IPS-18c (cell line): ENCODE measurements at regions not wholly inside any gene's neighbourhood (a gene's known extent, or its start where the extent isn't known, plus 50 kb on each side); places are given as distances from the start of the nearest gene placed in this dataset.

Experiments
- H3K4me3 ChIP-seq: 2 replicates; pipeline ENCODE4 v1.7.0; 2013; ENCODE audit warnings: low read depth, mild to moderate bottlenecking, low read length, moderate library complexity; ENCODE audit not compliant: insufficient read depth
- H3K9me3 ChIP-seq: one replicate; pipeline ENCODE4 v1.6.1; 2013; ENCODE audit warnings: mild to moderate bottlenecking, low read length, moderate library complexity; ENCODE audit not compliant: control insufficient read depth, insufficient read depth

- H3K9me3 ChIP-seq = no peaks in the 10 kb centered on the region
Observed at GRCh38 chr14:104388011-104388521, 191.5 kb upstream of the C14orf180 start.

DNA sequence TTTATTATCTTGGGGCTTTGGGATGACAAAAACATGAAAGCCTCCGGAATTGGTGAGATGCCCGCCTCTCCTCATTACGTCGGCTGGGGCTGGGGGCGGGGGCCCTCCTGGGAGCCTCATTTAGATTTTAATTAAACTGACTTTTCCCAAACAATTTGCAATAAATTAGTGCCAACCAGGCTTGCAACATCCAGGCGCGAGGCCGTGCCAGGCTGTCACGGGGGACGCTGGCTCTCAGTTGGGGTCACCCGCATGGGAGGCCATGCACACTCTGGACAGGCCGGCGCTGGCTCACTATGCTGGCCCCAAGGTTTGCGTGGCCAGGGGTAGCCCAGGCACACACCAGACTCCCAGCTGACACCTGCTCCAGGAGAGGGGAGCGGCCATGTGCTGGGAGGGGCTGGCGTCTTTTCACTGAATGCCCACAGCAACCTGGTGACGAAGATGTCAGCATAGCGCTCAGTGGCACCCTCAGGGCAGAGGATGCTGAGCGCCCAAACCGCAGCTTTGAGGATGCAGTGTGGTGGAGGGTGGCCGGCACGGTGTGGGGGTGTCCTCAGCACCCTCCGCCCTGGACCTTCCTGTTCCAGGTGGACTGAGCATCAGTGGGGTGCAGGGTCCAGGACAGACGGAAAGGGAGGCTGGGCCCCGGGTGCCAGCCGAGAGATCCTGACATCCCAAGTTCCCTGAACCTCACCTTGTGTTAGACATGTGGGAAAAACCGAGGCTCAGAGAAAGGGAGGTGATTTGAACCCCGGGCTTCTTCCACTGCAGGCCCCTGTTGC is 190.8 kb upstream of the C14orf180 start:
- no peaks in the 10 kb centered on the region for H3K9me3 ChIP-seq
- no peak overlapping the region for H3K4me3 ChIP-seq

More at GRCh38 chr14:104388011-104388521, 191.5 kb upstream of the C14orf180 start:
- no peak overlapping the region for H3K4me3 ChIP-seq

GRCh38 chr14:104389326-104390220 is 190.0 kb upstream of the C14orf180 start:
- Histone ChIP-seq H3K9me3 (no peaks in the 10 kb centered on the region), H3K4me3 (no peak overlapping the region)

- no peaks in the 10 kb centered on the region for H3K9me3 ChIP-seq
Observed at GRCh38 chr14:104390221-104390931, 189.2 kb upstream of the C14orf180 start.

GRCh38 chr14:104390941-104391901 is 188.3 kb upstream of the C14orf180 start:
- no peak overlapping the region for H3K4me3 ChIP-seq

More at GRCh38 chr14:104390221-104390931, 189.2 kb upstream of the C14orf180 start:
- H3K4me3 ChIP-seq = no peak overlapping the region

GRCh38 chr14:104392001-104392395 is 187.6 kb upstream of the C14orf180 start:
- H3K9me3 ChIP-seq = peaks cover 2% of the 10 kb centered on the region

More at GRCh38 chr14:104390941-104391901, 188.3 kb upstream of the C14orf180 start:
- H3K9me3 ChIP-seq = no peaks in the 10 kb centered on the region

GRCh38 chr14:104392396-104393198 is 187.0 kb upstream of the C14orf180 start:
- peaks cover 2% of the 10 kb centered on the region for H3K9me3 ChIP-seq
- H3K4me3 ChIP-seq = no peak overlapping the region

More at GRCh38 chr14:104392001-104392395, 187.6 kb upstream of the C14orf180 start:
- no peak overlapping the region for H3K4me3 ChIP-seq

DNA sequence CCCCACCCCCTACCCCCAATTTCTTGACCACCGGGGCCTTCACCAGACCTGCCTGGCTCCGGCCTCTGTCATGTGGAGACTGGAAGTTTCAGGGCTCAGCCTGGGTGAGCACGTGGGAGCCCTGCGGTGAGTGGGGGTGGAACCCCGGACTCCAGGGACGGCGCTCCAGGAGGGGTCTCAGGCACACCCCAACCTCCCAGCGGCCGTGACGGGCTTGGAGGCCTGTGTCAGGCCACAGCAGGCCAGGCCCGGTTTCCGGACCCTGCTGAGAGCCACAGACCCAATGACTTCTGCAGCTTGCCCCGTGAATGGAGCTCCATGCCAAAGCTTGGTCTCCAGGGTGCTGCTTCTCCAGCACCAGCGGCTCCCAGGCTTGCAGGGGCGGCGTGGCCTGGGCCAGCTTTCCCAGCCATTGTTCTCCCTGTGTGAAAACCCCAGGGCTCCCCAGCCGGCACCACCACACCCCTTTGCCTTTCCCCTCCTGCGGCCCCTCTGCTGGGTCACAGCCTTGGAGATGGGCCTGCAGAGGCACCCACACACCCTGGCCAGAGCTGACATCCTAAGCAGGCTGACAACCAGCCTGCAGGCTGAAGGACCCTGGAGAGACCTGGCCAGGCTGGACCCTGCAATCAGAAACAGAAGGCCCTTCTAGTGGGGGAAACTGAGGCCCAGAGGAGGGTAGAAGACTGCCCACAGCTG is 186.2 kb upstream of the C14orf180 start:
- Histone ChIP-seq H3K4me3 (no peak overlapping the region), H3K9me3 (peaks cover 2% of the 10 kb centered on the region)

DNA sequence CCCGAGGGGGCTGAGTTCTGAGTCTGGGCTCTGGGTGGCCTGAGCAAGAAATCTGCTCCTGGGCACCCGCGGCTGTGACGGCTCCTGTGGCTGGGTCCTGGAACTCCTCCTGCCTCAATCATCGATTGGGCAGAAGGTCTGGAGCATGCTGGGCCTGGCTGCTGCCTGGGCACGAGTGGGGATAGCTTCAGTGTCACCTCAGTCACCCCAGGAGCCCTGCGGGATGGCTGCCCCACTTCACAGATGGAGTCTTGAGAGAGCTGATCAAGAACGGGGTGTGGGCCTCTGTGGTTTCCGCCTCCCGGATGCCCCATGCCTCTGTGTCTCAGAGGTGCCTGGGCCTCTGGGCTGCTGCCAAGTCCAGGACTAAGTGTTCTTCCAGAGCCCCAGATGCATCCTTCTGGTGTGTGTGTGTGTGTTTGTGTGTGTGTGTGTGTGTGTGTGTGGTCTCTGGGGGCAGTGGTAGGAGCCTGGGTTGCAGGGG is 185.6 kb upstream of the C14orf180 start:
- H3K9me3 ChIP-seq = peaks cover 2% of the 10 kb centered on the region
- no peak overlapping the region for H3K4me3 ChIP-seq

DNA sequence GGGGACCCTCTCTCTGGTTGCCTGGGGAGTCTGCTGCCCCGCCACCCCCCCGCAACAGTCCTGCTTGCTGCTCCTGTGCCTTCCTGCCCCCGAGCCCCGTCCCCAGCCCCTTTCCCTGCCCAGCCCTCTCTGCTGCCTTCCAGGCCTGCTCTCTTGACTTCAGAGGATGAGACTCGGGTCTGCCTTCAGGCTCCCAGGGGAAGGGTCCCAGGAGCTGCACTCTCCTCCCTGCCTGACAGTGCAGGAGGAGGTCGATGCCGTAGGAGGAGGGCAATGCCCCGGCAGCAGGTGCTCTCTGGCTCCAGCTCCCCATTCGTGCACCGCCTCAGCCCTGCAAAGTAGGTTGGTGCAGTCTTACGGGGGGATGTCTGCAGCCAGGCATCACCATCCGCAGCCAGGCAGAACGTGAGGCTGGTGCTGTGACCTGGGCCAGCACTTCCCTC is 185.1 kb upstream of the C14orf180 start:
- H3K4me3 ChIP-seq = no peak overlapping the region
- H3K9me3 ChIP-seq = peaks cover 2% of the 10 kb centered on the region

- H3K9me3 ChIP-seq = peaks cover 2% of the 10 kb centered on the region
- no peak overlapping the region for H3K4me3 ChIP-seq
Observed at GRCh38 chr14:104395276-104395675, 184.3 kb upstream of the C14orf180 start.

GRCh38 chr14:104395941-104396681 is 183.5 kb upstream of the C14orf180 start:
- peaks cover 2% of the 10 kb centered on the region for H3K9me3 ChIP-seq
- no peak overlapping the region for H3K4me3 ChIP-seq

DNA sequence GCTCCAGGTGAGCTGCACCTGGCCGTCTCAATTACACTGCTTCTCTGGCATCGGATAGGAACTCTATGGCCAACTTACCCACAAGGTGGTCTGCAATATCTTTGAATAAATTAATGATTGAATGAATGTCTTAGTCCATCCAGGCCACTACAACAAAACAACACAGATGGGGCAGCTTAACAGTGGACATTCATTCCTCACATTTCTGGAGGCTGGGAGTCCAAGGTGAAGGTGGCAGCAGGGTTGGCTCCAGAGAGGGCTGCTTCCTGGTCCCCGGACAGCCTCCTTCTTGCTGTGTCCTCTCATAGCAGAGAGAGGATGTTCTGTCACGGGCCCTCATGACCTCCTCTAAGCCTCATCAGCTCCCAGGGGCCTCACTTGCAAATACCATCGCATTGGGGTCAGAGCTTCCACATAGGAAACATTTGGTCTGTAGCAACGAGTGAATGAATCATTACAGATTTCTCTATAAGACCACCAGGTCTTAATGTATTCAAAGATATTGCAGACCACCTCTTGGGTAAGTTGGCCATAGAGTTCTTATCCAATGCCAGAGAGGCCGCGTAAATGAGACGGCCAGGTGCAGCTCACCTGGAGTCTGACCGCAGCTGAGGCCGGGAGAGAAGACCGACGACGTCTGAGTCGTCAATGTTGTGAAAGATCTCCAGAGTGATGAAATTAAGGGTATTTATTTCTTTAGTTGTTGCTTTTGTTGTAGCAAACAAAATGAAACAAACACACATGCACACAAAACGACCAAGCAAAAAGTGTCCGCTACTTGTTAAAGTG is 182.7 kb upstream of the C14orf180 start:
- Histone ChIP-seq H3K9me3 (peaks cover 2% of the 10 kb centered on the region), H3K4me3 (no peak overlapping the region)
